OCI-LY7 (cell line): ENCODE measurements at regions not wholly inside any gene's neighbourhood (a gene's known extent, or its start where the extent isn't known, plus 50 kb on each side); places are given as distances from the start of the nearest gene placed in this dataset.

Experiments
- CTCF ChIP-seq: fragments of 200-600 bp; sonication (generic); conservative IDR thresholded peaks from 2 replicates; pipeline ENCODE4 v1.5.1; 2014; ENCODE audit warnings: mild to moderate bottlenecking, antibody characterized with exemption, low read length, moderate library complexity, mixed read lengths
- EZH2phosphoT487 ChIP-seq: fragments of 200-600 bp; sonication (generic); IDR thresholded peaks from 2 replicates; pipeline ENCODE4 v1.6.1; 2018; ENCODE audit warnings: low read depth, borderline replicate concordance, mild to moderate bottlenecking, mixed run types, antibody characterized with exemption, low read length, moderate library complexity, mixed read lengths

- TF ChIP-seq CTCF (no peak), EZH2phosphoT487 (no peak)
These were observed 758.3 kb upstream of the DEFB115 start for GRCh38 chr20:30499123-30499522.
